ENCODE measurements at regions not wholly inside any gene's neighbourhood (a gene's known extent, or its start where the extent isn't known, plus 50 kb on each side); places are given as distances from the start of the nearest gene placed in this dataset.

- no peak overlapping the region for H3K27ac Mint-ChIP-seq
- H3K27me3 Mint-ChIP-seq: no peaks in the 10 kb centered on the region
- H3K36me3 Mint-ChIP-seq: no peaks in the 10 kb centered on the region
Measured at GRCh38 chr5:25060575-25060974, 415.8 kb upstream of the CDH10 start.

GRCh38 chr5:25056836-25057235, 412.1 kb upstream of the CDH10 start:
- no peaks in the 10 kb centered on the region for H3K4me1 Mint-ChIP-seq (ENCODE audit: low read depth)
- no peaks in the 10 kb centered on the region for H3K36me3 Mint-ChIP-seq
- H3K9me3 Mint-ChIP-seq (ENCODE audit: low read depth): peaks cover 12% of the 10 kb centered on the region
- H3K27me3 Mint-ChIP-seq: no peaks in the 10 kb centered on the region
- H3K27ac Mint-ChIP-seq: no peak overlapping the region
- H3K4me3 Mint-ChIP-seq: no peak overlapping the region

More at GRCh38 chr5:25060575-25060974, 415.8 kb upstream of the CDH10 start:
- Mint-ChIP-seq H3K9me3 (ENCODE audit: low read depth) (peaks cover 12% of the 10 kb centered on the region), H3K4me1 (ENCODE audit: low read depth) (no peaks in the 10 kb centered on the region), H3K4me3 (no peak overlapping the region)

- Mint-ChIP-seq H3K4me3 (no peak overlapping the region), H3K36me3 (no peaks in the 10 kb centered on the region), H3K9me3 (ENCODE audit: low read depth) (peaks cover 21% of the 10 kb centered on the region), H3K4me1 (ENCODE audit: low read depth) (no peaks in the 10 kb centered on the region), H3K27me3 (no peaks in the 10 kb centered on the region), H3K27ac (no peak overlapping the region)
Measured at GRCh38 chr5:25033658-25034057, 388.9 kb upstream of the CDH10 start.

GRCh38 chr5:25029004-25029403, 384.2 kb upstream of the CDH10 start:
- H3K27me3 Mint-ChIP-seq: no peaks in the 10 kb centered on the region
- H3K36me3 Mint-ChIP-seq: no peaks in the 10 kb centered on the region
- H3K4me1 Mint-ChIP-seq (ENCODE audit: low read depth): no peaks in the 10 kb centered on the region
- H3K4me3 Mint-ChIP-seq: no peak overlapping the region
- peaks cover 14% of the 10 kb centered on the region for H3K9me3 Mint-ChIP-seq (ENCODE audit: low read depth)
- no peak overlapping the region for H3K27ac Mint-ChIP-seq

GRCh38 chr5:25027526-25027925, 382.7 kb upstream of the CDH10 start:
- H3K27ac Mint-ChIP-seq: no peak overlapping the region
- H3K36me3 Mint-ChIP-seq: no peaks in the 10 kb centered on the region
- H3K4me1 Mint-ChIP-seq (ENCODE audit: low read depth): no peaks in the 10 kb centered on the region
- H3K27me3 Mint-ChIP-seq: no peaks in the 10 kb centered on the region
- peaks cover 8% of the 10 kb centered on the region for H3K9me3 Mint-ChIP-seq (ENCODE audit: low read depth)
- no peak overlapping the region for H3K4me3 Mint-ChIP-seq

GRCh38 chr5:25027061-25027460, 382.3 kb upstream of the CDH10 start:
- peaks cover 11% of the 10 kb centered on the region for H3K9me3 Mint-ChIP-seq (ENCODE audit: low read depth)
- no peaks in the 10 kb centered on the region for H3K36me3 Mint-ChIP-seq
- H3K4me1 Mint-ChIP-seq (ENCODE audit: low read depth): no peaks in the 10 kb centered on the region
- no peak overlapping the region for H3K27ac Mint-ChIP-seq
- no peak overlapping the region for H3K4me3 Mint-ChIP-seq
- H3K27me3 Mint-ChIP-seq: no peaks in the 10 kb centered on the region

GRCh38 chr5:25025831-25026230, 381.1 kb upstream of the CDH10 start:
- Mint-ChIP-seq H3K4me1 (ENCODE audit: low read depth) (no peaks in the 10 kb centered on the region), H3K36me3 (no peaks in the 10 kb centered on the region), H3K27ac (no peak overlapping the region), H3K27me3 (no peaks in the 10 kb centered on the region), H3K4me3 (no peak overlapping the region), H3K9me3 (ENCODE audit: low read depth) (peaks cover 16% of the 10 kb centered on the region)

GRCh38 chr5:25020454-25020853, 375.7 kb upstream of the CDH10 start:
- peaks cover 12% of the 10 kb centered on the region for H3K9me3 Mint-ChIP-seq (ENCODE audit: low read depth)
- no peaks in the 10 kb centered on the region for H3K36me3 Mint-ChIP-seq
- no peak overlapping the region for H3K27ac Mint-ChIP-seq
- H3K4me1 Mint-ChIP-seq (ENCODE audit: low read depth): no peaks in the 10 kb centered on the region
- H3K4me3 Mint-ChIP-seq: no peak overlapping the region
- H3K27me3 Mint-ChIP-seq: no peaks in the 10 kb centered on the region

GRCh38 chr5:25009063-25009462, 364.3 kb upstream of the CDH10 start:
- H3K27me3 Mint-ChIP-seq: no peaks in the 10 kb centered on the region

GRCh38 chr5:25006734-25007133, 362.0 kb upstream of the CDH10 start:
- Mint-ChIP-seq H3K27ac (no peak overlapping the region), H3K9me3 (ENCODE audit: low read depth) (peaks cover 11% of the 10 kb centered on the region), H3K27me3 (no peaks in the 10 kb centered on the region), H3K4me1 (ENCODE audit: low read depth) (no peaks in the 10 kb centered on the region), H3K36me3 (no peaks in the 10 kb centered on the region), H3K4me3 (no peak overlapping the region)

More at GRCh38 chr5:25009063-25009462, 364.3 kb upstream of the CDH10 start:
- no peaks in the 10 kb centered on the region for H3K4me1 Mint-ChIP-seq (ENCODE audit: low read depth)
- no peak overlapping the region for H3K4me3 Mint-ChIP-seq
- no peaks in the 10 kb centered on the region for H3K36me3 Mint-ChIP-seq
- H3K27ac Mint-ChIP-seq: no peak overlapping the region
- H3K9me3 Mint-ChIP-seq (ENCODE audit: low read depth): peaks cover 6% of the 10 kb centered on the region

GRCh38 chr5:25006237-25006636, 361.5 kb upstream of the CDH10 start:
- no peak overlapping the region for H3K27ac Mint-ChIP-seq
- no peaks in the 10 kb centered on the region for H3K27me3 Mint-ChIP-seq
- H3K9me3 Mint-ChIP-seq (ENCODE audit: low read depth): peaks cover 11% of the 10 kb centered on the region
- no peaks in the 10 kb centered on the region for H3K4me1 Mint-ChIP-seq (ENCODE audit: low read depth)
- H3K4me3 Mint-ChIP-seq: no peak overlapping the region
- H3K36me3 Mint-ChIP-seq: no peaks in the 10 kb centered on the region

GRCh38 chr5:25005431-25005830, 360.7 kb upstream of the CDH10 start:
- no peak overlapping the region for H3K27ac Mint-ChIP-seq
- no peaks in the 10 kb centered on the region for H3K27me3 Mint-ChIP-seq
- H3K36me3 Mint-ChIP-seq: no peaks in the 10 kb centered on the region
- no peaks in the 10 kb centered on the region for H3K4me1 Mint-ChIP-seq (ENCODE audit: low read depth)
- H3K4me3 Mint-ChIP-seq: no peak overlapping the region
- peaks cover 11% of the 10 kb centered on the region for H3K9me3 Mint-ChIP-seq (ENCODE audit: low read depth)

- Mint-ChIP-seq H3K27ac (no peak overlapping the region), H3K9me3 (ENCODE audit: low read depth) (peaks cover 6% of the 10 kb centered on the region), H3K36me3 (no peaks in the 10 kb centered on the region), H3K27me3 (no peaks in the 10 kb centered on the region), H3K4me3 (no peak overlapping the region), H3K4me1 (ENCODE audit: low read depth) (no peaks in the 10 kb centered on the region)
Measured at GRCh38 chr5:25002371-25002770, 357.6 kb upstream of the CDH10 start.

- peaks cover 16% of the 10 kb centered on the region for H3K9me3 Mint-ChIP-seq (ENCODE audit: low read depth)
- H3K27ac Mint-ChIP-seq: no peak overlapping the region
- no peaks in the 10 kb centered on the region for H3K4me1 Mint-ChIP-seq (ENCODE audit: low read depth)
- H3K36me3 Mint-ChIP-seq: no peaks in the 10 kb centered on the region
- no peak overlapping the region for H3K4me3 Mint-ChIP-seq
- H3K27me3 Mint-ChIP-seq: no peaks in the 10 kb centered on the region
Measured at GRCh38 chr5:24999732-25000131, 355.0 kb upstream of the CDH10 start.

- Mint-ChIP-seq H3K27me3 (no peaks in the 10 kb centered on the region), H3K9me3 (ENCODE audit: low read depth) (peaks cover 10% of the 10 kb centered on the region), H3K4me1 (ENCODE audit: low read depth) (no peaks in the 10 kb centered on the region), H3K36me3 (no peaks in the 10 kb centered on the region), H3K4me3 (no peak overlapping the region), H3K27ac (no peak overlapping the region)
Measured at GRCh38 chr5:24998641-24999040, 353.9 kb upstream of the CDH10 start.

GRCh38 chr5:24986326-24986725, 341.5 kb upstream of the CDH10 start:
- H3K4me3 Mint-ChIP-seq: no peak overlapping the region
- H3K4me1 Mint-ChIP-seq (ENCODE audit: low read depth): no peaks in the 10 kb centered on the region
- H3K36me3 Mint-ChIP-seq: no peaks in the 10 kb centered on the region
- no peaks in the 10 kb centered on the region for H3K27me3 Mint-ChIP-seq
- H3K9me3 Mint-ChIP-seq (ENCODE audit: low read depth): peaks cover 7% of the 10 kb centered on the region
- H3K27ac Mint-ChIP-seq: no peak overlapping the region
